Mucosa of stomach (tissue), 1 donor: ENCODE measurements at regions not wholly inside any gene's neighbourhood (a gene's known extent, or its start where the extent isn't known, plus 50 kb on each side); places are given as distances from the start of the nearest gene placed in this dataset.

Experiments
- H3K27me3 ChIP-seq: one replicate; pipeline ENCODE4 v1.7.0; 2013; ENCODE audit warnings: mild to moderate bottlenecking, low read length; ENCODE audit not compliant: control insufficient read depth, insufficient read depth
- H3K36me3 ChIP-seq: one replicate; pipeline ENCODE4 v1.7.0; 2013; ENCODE audit warnings: low read length; ENCODE audit not compliant: control insufficient read depth, insufficient read depth
- H3K4me1 ChIP-seq: one replicate; pipeline ENCODE4 v1.7.0; 2013; ENCODE audit warnings: mild to moderate bottlenecking, low read length; ENCODE audit not compliant: control insufficient read depth, insufficient read depth
- H3K4me3 ChIP-seq: one replicate; pipeline ENCODE4 v1.7.0; 2013; ENCODE audit warnings: low read length
- H3K9ac ChIP-seq: one replicate; pipeline ENCODE4 v1.7.0; 2013; ENCODE audit warnings: mild to moderate bottlenecking, low read length, moderate library complexity
- H3K9me3 ChIP-seq: one replicate; pipeline ENCODE4 v1.7.0; 2013; ENCODE audit warnings: mild to moderate bottlenecking, low read length, moderate library complexity; ENCODE audit not compliant: control insufficient read depth
- donor health status: Pancreatic carcinoma.

DNA sequence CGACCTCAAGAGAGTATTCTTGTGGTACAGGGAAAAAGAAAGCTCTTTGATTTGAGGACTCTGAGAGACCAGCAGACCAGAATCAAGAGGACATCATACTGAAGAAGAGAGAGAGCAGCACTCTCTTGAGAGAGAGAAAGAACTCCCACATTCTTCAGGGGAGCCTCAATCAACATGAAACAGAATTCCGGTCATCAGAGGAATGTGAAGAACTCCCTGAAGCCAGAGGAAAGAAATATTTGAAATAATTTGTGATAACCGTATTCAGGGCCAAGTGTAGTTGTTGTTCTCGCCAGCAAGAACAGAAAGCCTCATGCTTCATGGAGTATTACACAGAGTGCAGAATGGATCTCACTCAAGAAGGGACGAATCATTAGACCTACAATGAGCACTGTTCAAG is 363.8 kb upstream of the TMEM132C start:
- no peak overlapping the region for H3K9ac ChIP-seq
- no peaks in the 10 kb centered on the region for H3K4me1 ChIP-seq
- H3K27me3 ChIP-seq: no peaks in the 10 kb centered on the region
- no peak overlapping the region for H3K4me3 ChIP-seq
- no peaks in the 10 kb centered on the region for H3K36me3 ChIP-seq
- no peaks in the 10 kb centered on the region for H3K9me3 ChIP-seq

GRCh38 chr12:127909041-127909440 is 357.9 kb upstream of the TMEM132C start:
- Histone ChIP-seq H3K9me3 (no peaks in the 10 kb centered on the region), H3K36me3 (no peaks in the 10 kb centered on the region), H3K4me3 (no peak overlapping the region), H3K4me1 (no peaks in the 10 kb centered on the region), H3K9ac (no peak overlapping the region), H3K27me3 (no peaks in the 10 kb centered on the region)

- H3K4me1 ChIP-seq: no peaks in the 10 kb centered on the region
- H3K36me3 ChIP-seq: no peaks in the 10 kb centered on the region
- H3K9ac ChIP-seq: no peak overlapping the region
- H3K4me3 ChIP-seq: no peak overlapping the region
- H3K9me3 ChIP-seq: no peaks in the 10 kb centered on the region
- no peaks in the 10 kb centered on the region for H3K27me3 ChIP-seq
Observed at GRCh38 chr12:127911291-127911690, 355.7 kb upstream of the TMEM132C start.

- no peaks in the 10 kb centered on the region for H3K9me3 ChIP-seq
- no peaks in the 10 kb centered on the region for H3K4me1 ChIP-seq
- no peak overlapping the region for H3K4me3 ChIP-seq
- no peaks in the 10 kb centered on the region for H3K36me3 ChIP-seq
- no peaks in the 10 kb centered on the region for H3K27me3 ChIP-seq
- H3K9ac ChIP-seq: no peak overlapping the region
Observed at GRCh38 chr12:127912035-127912665, 354.8 kb upstream of the TMEM132C start.

GRCh38 chr12:127923501-127923900 is 343.5 kb upstream of the TMEM132C start:
- H3K9ac ChIP-seq: no peak overlapping the region
- H3K4me1 ChIP-seq: no peaks in the 10 kb centered on the region
- no peaks in the 10 kb centered on the region for H3K9me3 ChIP-seq
- H3K4me3 ChIP-seq: no peak overlapping the region
- H3K27me3 ChIP-seq: no peaks in the 10 kb centered on the region
- H3K36me3 ChIP-seq: no peaks in the 10 kb centered on the region

- no peak overlapping the region for H3K4me3 ChIP-seq
- H3K4me1 ChIP-seq: no peaks in the 10 kb centered on the region
- H3K36me3 ChIP-seq: no peaks in the 10 kb centered on the region
- H3K9me3 ChIP-seq: no peaks in the 10 kb centered on the region
- no peaks in the 10 kb centered on the region for H3K27me3 ChIP-seq
- no peak overlapping the region for H3K9ac ChIP-seq
Observed at GRCh38 chr12:127925971-127926370, 341.0 kb upstream of the TMEM132C start.

DNA sequence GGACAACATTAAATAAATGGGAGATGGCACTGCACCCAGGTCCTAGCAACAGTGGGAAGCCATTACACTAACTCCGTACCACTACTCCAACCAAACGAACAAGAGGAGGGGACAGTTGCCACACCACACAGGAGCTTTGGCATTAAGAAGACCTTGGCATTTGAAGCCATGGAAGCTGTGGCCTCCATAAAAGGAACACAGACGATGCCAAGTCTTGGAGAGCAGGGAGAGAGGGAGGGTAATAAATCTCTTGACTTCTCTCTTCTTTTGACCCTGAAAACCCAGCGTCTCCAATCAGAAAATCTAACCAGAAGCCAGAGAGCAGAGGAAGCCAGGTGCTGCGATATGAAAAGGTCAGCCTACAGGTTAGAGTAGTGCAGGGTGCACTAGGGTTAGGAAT is 338.8 kb upstream of the TMEM132C start:
- Histone ChIP-seq H3K36me3 (no peaks in the 10 kb centered on the region), H3K27me3 (no peaks in the 10 kb centered on the region), H3K9me3 (no peaks in the 10 kb centered on the region), H3K4me3 (no peak overlapping the region), H3K4me1 (no peaks in the 10 kb centered on the region), H3K9ac (no peak overlapping the region)

GRCh38 chr12:127928615-127929571 is 338.1 kb upstream of the TMEM132C start:
- Histone ChIP-seq H3K36me3 (no peaks in the 10 kb centered on the region), H3K4me1 (no peaks in the 10 kb centered on the region), H3K9me3 (no peaks in the 10 kb centered on the region), H3K9ac (no peak overlapping the region), H3K27me3 (no peaks in the 10 kb centered on the region), H3K4me3 (no peak overlapping the region)

GRCh38 chr12:127930122-127930521 is 336.8 kb upstream of the TMEM132C start:
- Histone ChIP-seq H3K9me3 (no peaks in the 10 kb centered on the region), H3K9ac (no peak overlapping the region), H3K4me3 (no peak overlapping the region), H3K4me1 (no peaks in the 10 kb centered on the region), H3K36me3 (no peaks in the 10 kb centered on the region), H3K27me3 (no peaks in the 10 kb centered on the region)

- Histone ChIP-seq H3K9ac (no peak overlapping the region), H3K4me3 (no peak overlapping the region), H3K9me3 (no peaks in the 10 kb centered on the region), H3K36me3 (no peaks in the 10 kb centered on the region), H3K27me3 (no peaks in the 10 kb centered on the region), H3K4me1 (no peaks in the 10 kb centered on the region)
Observed at GRCh38 chr12:127934409-127934808, 332.6 kb upstream of the TMEM132C start.

DNA sequence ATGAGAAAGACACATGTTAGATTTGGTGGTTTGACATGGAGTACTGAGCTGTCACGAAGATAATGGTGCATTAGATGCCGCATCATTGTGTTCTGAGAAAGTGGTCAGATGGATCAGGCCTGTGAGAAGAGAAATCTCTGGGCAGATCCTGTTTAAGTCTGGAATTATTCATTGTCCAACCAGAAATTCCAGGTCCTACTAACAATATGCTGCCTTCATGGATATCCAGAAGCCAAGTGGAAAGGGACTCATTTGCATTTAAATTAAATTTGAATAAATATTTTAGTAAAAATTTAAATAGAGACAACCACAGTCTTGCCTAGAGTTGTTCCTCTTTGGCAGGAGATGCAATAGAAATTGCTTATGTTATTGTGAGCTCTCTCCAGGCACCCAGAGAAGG is 330.5 kb upstream of the TMEM132C start:
- Histone ChIP-seq H3K4me1 (no peaks in the 10 kb centered on the region), H3K4me3 (no peak overlapping the region), H3K36me3 (no peaks in the 10 kb centered on the region), H3K9ac (no peak overlapping the region), H3K27me3 (no peaks in the 10 kb centered on the region), H3K9me3 (no peaks in the 10 kb centered on the region)

GRCh38 chr12:127941332-127941731 is 325.6 kb upstream of the TMEM132C start:
- Histone ChIP-seq H3K4me1 (no peaks in the 10 kb centered on the region), H3K9ac (no peak overlapping the region), H3K27me3 (no peaks in the 10 kb centered on the region), H3K4me3 (no peak overlapping the region), H3K9me3 (no peaks in the 10 kb centered on the region), H3K36me3 (no peaks in the 10 kb centered on the region)
